VCaP (cell line): ENCODE measurements at regions not wholly inside any gene's neighbourhood (a gene's known extent, or its start where the extent isn't known, plus 50 kb on each side); places are given as distances from the start of the nearest gene placed in this dataset.

Experiments
- H3K27ac ChIP-seq: fragments of 450-650 bp; 2 replicates; pipeline ENCODE4 v1.5.1; 2017
- TF ChIP-seq, protein P1 (sequence below): fragments of 450-650 bp; conservative IDR thresholded peaks from 2 replicates; pipeline ENCODE4 v1.5.1; 2017; ENCODE audit warnings: mild to moderate bottlenecking, moderate library complexity

DNA sequence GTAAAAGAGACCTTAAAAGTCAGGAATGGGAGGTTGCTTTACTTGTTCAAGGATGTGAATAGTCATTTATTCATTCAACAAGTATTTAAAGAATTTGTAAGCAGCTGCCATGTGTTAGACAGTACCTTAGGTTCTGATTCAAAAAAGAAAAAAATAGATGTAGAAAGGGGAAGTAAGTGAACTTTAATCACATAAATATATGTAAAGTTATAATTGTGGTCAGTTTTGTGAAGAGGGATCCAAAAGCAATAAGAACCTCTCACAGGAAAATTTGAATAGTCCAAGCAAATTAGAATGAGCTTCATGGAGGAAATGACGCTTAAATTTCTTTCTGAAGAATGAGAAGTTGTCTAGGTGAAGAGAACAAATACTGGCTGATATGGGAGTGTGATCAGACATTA, 596.1 kb upstream of the CITED2 start:
- TF ChIP-seq, protein P1, sequence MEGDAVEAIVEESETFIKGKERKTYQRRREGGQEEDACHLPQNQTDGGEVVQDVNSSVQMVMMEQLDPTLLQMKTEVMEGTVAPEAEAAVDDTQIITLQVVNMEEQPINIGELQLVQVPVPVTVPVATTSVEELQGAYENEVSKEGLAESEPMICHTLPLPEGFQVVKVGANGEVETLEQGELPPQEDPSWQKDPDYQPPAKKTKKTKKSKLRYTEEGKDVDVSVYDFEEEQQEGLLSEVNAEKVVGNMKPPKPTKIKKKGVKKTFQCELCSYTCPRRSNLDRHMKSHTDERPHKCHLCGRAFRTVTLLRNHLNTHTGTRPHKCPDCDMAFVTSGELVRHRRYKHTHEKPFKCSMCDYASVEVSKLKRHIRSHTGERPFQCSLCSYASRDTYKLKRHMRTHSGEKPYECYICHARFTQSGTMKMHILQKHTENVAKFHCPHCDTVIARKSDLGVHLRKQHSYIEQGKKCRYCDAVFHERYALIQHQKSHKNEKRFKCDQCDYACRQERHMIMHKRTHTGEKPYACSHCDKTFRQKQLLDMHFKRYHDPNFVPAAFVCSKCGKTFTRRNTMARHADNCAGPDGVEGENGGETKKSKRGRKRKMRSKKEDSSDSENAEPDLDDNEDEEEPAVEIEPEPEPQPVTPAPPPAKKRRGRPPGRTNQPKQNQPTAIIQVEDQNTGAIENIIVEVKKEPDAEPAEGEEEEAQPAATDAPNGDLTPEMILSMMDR = no peak
- no peak overlapping the region for H3K27ac ChIP-seq

DNA sequence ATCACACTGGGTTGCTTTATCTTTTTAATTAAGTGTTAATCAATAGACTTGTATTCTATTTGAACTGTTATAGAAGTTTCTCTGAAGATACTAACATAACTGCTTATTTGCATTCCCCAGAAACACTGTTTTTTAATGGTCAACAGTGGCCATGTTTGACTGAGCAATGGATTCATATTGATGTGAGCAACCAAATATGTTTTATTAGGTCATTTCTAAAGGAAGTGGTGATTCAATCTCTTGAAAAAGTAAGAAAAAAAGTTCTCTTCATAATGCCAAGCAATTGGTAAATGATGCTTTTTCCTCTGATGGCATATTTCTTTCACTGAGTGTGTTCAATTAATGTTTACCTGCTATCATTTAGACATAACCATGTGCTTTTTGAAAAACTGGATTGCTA, 593.0 kb upstream of the CITED2 start:
- no peak overlapping the region for H3K27ac ChIP-seq
- TF ChIP-seq, protein P1 = no peak

DNA sequence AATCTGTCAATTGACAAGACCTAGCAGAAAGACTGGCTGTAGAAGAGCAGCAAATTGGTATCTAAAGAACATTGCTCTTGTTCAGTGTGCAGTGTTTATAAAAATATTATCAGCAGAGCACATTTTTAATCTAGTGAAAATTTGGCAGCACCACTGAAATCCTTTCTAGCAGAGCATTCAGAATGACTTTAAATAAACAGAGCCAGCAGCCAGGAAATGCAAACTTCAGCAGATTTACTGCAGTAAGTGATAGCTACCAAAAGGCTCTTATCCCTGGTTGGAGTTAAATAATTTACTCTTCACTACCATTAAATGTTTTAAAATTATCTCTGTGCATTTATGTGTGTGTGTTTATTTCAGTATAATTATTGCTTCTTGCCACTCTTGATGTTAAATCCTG, 590.9 kb upstream of the CITED2 start:
- peak overlapping the region; percentile 67 for H3K27ac ChIP-seq
- TF ChIP-seq, protein P1 = no peak

DNA sequence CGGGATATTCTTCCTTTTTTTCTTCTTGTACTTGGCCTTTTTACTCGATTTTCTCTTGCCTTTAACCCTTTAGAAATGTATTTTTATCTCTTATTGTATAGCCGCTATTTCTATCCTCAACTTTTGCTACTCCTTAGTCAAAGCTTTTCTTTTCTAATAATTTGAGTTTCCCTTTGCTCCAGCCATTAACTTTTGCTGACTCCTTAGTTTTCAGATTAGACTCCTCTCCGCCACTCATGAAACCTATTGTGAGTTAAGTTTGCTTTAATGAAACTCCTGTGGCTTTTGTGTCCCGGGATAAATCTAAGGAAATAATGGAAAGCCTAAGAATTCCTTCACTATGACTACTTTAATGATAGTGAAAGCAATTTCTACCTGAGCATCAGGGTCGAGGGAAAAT, 590.3 kb upstream of the CITED2 start:
- TF ChIP-seq, protein P1 = no peak
- peak overlapping the region; percentile 67 for H3K27ac ChIP-seq

DNA sequence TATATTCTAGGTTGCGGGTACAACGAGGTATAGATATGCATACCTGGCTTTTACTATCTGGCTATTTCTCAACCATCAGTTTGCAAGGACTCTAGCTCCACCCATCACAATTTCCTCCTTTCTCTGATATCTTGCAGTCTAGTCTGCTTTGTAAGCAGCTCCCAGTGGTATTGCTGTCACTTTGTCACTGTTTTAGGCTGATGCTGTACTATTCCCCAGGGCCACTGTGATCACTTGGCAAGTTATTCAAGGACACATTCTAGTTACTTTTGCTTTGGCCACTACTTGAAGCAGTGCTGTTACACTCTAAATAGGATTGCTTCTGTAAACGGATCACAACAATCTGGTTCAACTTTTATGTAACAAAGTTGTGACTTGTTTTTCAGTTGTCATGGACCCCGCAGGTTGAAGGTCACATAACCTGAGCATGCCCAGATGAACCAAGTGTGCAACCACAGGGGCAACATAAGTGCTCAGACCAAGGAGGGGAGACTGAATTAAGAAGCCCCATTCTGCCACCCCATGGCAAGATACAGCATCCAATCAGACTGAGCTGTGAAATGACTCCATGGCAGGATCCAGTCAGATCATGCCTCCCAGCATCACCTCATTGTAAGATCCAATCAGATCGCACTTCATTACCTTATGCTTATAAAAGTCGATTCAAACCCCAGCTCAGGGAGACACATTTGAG, 588.4 kb upstream of the CITED2 start:
- H3K27ac ChIP-seq = peak overlapping the region; percentile 75; the same call in 1 of the 2 replicates
- TF ChIP-seq, protein P1 = no peak

DNA sequence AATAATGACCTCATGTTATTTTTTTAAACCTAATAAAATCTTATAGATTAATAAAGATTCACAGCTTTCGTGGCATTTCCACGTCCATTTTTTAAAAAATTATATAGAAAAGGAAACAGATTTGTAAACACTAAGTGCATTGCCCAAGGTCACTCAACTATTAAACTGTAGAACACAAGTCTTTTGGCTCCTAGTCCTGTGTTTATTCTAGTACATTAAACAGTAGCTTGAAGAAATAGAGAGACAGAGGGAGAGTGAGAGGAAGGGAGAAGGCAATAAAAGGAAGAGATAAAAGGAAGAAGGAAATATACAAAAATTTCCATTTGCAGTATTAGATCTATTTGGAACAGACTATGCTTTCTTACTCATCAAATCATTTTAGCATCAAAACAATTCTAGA, 586.7 kb upstream of the CITED2 start:
- H3K27ac ChIP-seq = peak overlapping the region; percentile 75
- TF ChIP-seq, protein P1 = no peak

DNA sequence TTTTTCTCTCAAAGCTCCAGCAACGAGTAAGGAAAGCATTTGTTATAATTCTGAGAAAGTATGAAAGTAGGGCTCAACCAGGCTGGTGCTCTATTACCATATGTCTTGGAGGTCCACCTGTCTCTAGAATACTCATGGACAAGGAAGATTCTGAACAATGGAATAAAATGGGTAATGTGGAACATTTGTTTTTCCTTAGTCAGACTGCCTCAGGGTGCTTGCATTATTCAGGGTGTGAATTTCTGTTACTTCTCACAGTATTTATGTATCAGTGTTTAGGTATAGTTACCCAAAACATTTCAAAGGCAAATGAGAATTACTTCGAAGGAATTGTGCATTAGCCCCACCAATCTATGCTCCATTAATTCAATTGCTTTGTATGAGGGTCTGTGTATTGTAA, 586.2 kb upstream of the CITED2 start:
- peak overlapping the region; percentile 75 for H3K27ac ChIP-seq
- TF ChIP-seq, protein P1 = no peak
